Hematopoietic multipotent progenitor cell treated with erythropoietin and hydrocortisone succinate and interleukin-3 and kit ligand, for 4 days (in vitro differentiated cells): ENCODE measurements at regions not wholly inside any gene's neighbourhood (a gene's known extent, or its start where the extent isn't known, plus 50 kb on each side); places are given as distances from the start of the nearest gene placed in this dataset.

Source experiments
- DNase-seq: peaks from one replicate; pipeline ENCODE4 v3.0.0-alpha.2; 2015

GRCh38 chr4:185862340-185862739 lies 50.3 kb upstream of the SORBS2 start:
- no peak for DNase-seq

- DNase-seq, result no peak
Measured at GRCh38 chr4:185863946-185864345, 52.0 kb upstream of the SORBS2 start.

- peak; percentile 4 for DNase-seq
Measured at GRCh38 chr4:185865901-185866328, 53.9 kb upstream of the SORBS2 start.

- DNase-seq, result no peak
Measured at GRCh38 chr4:185867770-185868169, 55.8 kb upstream of the SORBS2 start.

GRCh38 chr4:185868983-185869382 lies 57.0 kb upstream of the SORBS2 start:
- no peak for DNase-seq

- DNase-seq, result no peak
Measured at GRCh38 chr4:185869427-185869826, 57.4 kb upstream of the SORBS2 start.

- no peak for DNase-seq
Measured at GRCh38 chr4:185870366-185870765, 58.4 kb upstream of the SORBS2 start.

GRCh38 chr4:185872747-185873380 lies 60.9 kb upstream of the SORBS2 start:
- no peak for DNase-seq

- DNase-seq, result no peak
Measured at GRCh38 chr4:185874516-185875230, 62.7 kb upstream of the SORBS2 start.

GRCh38 chr4:185875316-185875907 lies 63.4 kb upstream of the SORBS2 start:
- DNase-seq, result no peak

- no peak for DNase-seq
Measured at GRCh38 chr4:185878633-185879032, 66.6 kb upstream of the SORBS2 start.

GRCh38 chr4:185879666-185880312 lies 67.8 kb upstream of the SORBS2 start:
- no peak for DNase-seq

- DNase-seq, result no peak
Measured at GRCh38 chr4:185880571-185880970, 68.6 kb upstream of the SORBS2 start.

- no peak for DNase-seq
Measured at GRCh38 chr4:185881430-185881829, 69.4 kb upstream of the SORBS2 start.

- no peak for DNase-seq
Measured at GRCh38 chr4:185883591-185883990, 71.6 kb upstream of the SORBS2 start.

- DNase-seq, result no peak
Measured at GRCh38 chr4:185885075-185885474, 73.1 kb upstream of the SORBS2 start.

- no peak for DNase-seq
Measured at GRCh38 chr4:185885604-185886003, 73.6 kb upstream of the SORBS2 start.

- DNase-seq, result peak; percentile 26
Measured at GRCh38 chr4:185886832-185887524, 75.0 kb upstream of the SORBS2 start.

- no peak for DNase-seq
Measured at GRCh38 chr4:185888676-185889075, 76.7 kb upstream of the SORBS2 start.

GRCh38 chr4:185889585-185889984 lies 77.6 kb upstream of the SORBS2 start:
- no peak for DNase-seq

- no peak for DNase-seq
Measured at GRCh38 chr4:185890196-185890595, 78.2 kb upstream of the SORBS2 start.

- DNase-seq, result no peak
Measured at GRCh38 chr4:185892165-185892564, 80.2 kb upstream of the SORBS2 start.

- DNase-seq, result no peak
Measured at GRCh38 chr4:185893500-185893899, 81.5 kb upstream of the SORBS2 start.
